Neural progenitor cell (in vitro differentiated cells): ENCODE measurements at regions not wholly inside any gene's neighbourhood (a gene's known extent, or its start where the extent isn't known, plus 50 kb on each side); places are given as distances from the start of the nearest gene placed in this dataset.

Experiments used
- DNase-seq: peaks from one replicate; pipeline ENCODE4 v3.0.0-alpha.2; 2016; ENCODE audit warnings: low spot score
- H2AFZ ChIP-seq: fragments of 200-600 bp; sonication (generic); replicated peaks from 2 replicates; pipeline ENCODE4 v1.6.1; 2016; ENCODE audit warnings: antibody characterized with exemption
- H3F3A ChIP-seq: fragments of 200-600 bp; sonication (generic); 2 replicates; pipeline ENCODE4 v1.6.1; 2016; ENCODE audit warnings: antibody characterized with exemption, low read depth
- H3K27ac ChIP-seq: fragments of 200-600 bp; sonication (generic); 2 replicates; pipeline ENCODE4 v1.5.1; 2016; ENCODE audit warnings: mild to moderate bottlenecking
- H3K27me3 ChIP-seq: fragments of 200-600 bp; sonication (generic); 2 replicates; pipeline ENCODE4 v1.6.1; 2016; ENCODE audit warnings: mild to moderate bottlenecking, moderate library complexity
- H3K36me3 ChIP-seq: fragments of 200-600 bp; sonication (generic); 2 replicates; pipeline ENCODE4 v1.5.1; 2016
- H3K4me1 ChIP-seq: fragments of 200-600 bp; sonication (generic); 2 replicates; pipeline ENCODE4 v1.6.1; 2016; ENCODE audit warnings: mixed run types
- H3K4me2 ChIP-seq: fragments of 200-600 bp; sonication (generic); 2 replicates; pipeline ENCODE4 v1.6.1; 2016
- H3K4me3 ChIP-seq: fragments of 200-600 bp; sonication (generic); 2 replicates; pipeline ENCODE4 v1.5.1; 2016
- H3K79me2 ChIP-seq: fragments of 200-600 bp; sonication (generic); 2 replicates; pipeline ENCODE4 v1.6.1; 2016; ENCODE audit warnings: low read depth
- H3K9ac ChIP-seq: fragments of 200-600 bp; sonication (generic); 2 replicates; pipeline ENCODE4 v1.6.1; 2016
- H3K9me3 ChIP-seq: fragments of 200-600 bp; sonication (generic); 2 replicates; pipeline ENCODE4 v1.5.1; 2016; ENCODE audit warnings: low read depth
- H4K20me1 ChIP-seq: fragments of 200-600 bp; sonication (generic); 2 replicates; pipeline ENCODE4 v1.6.1; 2016; ENCODE audit warnings: low read depth
- H3K27ac Mint-ChIP-seq: 3 replicates; pipeline ENCODE4 v1.8.0; 2021; ENCODE audit warnings: mixed read lengths
- H3K27me3 Mint-ChIP-seq: 2 replicates; pipeline ENCODE4 v1.8.0; 2022; ENCODE audit warnings: low read depth, mild to moderate bottlenecking, inconsistent platforms, moderate library complexity, mixed read lengths; ENCODE audit not compliant: insufficient read depth
- H3K36me3 Mint-ChIP-seq: 3 replicates; pipeline ENCODE4 v1.8.0; 2021; ENCODE audit warnings: mixed read lengths
- H3K4me1 Mint-ChIP-seq: 3 replicates; pipeline ENCODE4 v1.8.0; 2021; ENCODE audit warnings: mixed read lengths
- H3K4me3 Mint-ChIP-seq: 3 replicates; pipeline ENCODE4 v1.8.0; 2021; ENCODE audit warnings: mild to moderate bottlenecking, moderate library complexity, mixed read lengths
- H3K9me3 Mint-ChIP-seq: 3 replicates; pipeline ENCODE4 v1.8.0; 2020; ENCODE audit warnings: mixed read lengths
- CTCF ChIP-seq: fragments of 200-600 bp; sonication (generic); IDR thresholded peaks from 2 replicates; pipeline ENCODE4 v1.5.1; 2017; ENCODE audit warnings: antibody characterized with exemption, mild to moderate bottlenecking
- EZH2 ChIP-seq: fragments of 200-600 bp; sonication (generic); IDR thresholded peaks from 2 replicates; pipeline ENCODE4 v1.6.1; 2017; ENCODE audit warnings: antibody characterized with exemption, mild to moderate bottlenecking, moderate library complexity
- EZH2phosphoT487 ChIP-seq: fragments of 200-600 bp; sonication (generic); IDR thresholded peaks from 2 replicates; pipeline ENCODE4 v1.6.1; 2017; ENCODE audit warnings: antibody characterized with exemption

- no peak overlapping the region for H3K4me3 Mint-ChIP-seq
- no peak overlapping the region for H3K27ac Mint-ChIP-seq
Observed at GRCh38 chr22:48177631-48178030, 1415.2 kb downstream of the TBC1D22A start.

DNA sequence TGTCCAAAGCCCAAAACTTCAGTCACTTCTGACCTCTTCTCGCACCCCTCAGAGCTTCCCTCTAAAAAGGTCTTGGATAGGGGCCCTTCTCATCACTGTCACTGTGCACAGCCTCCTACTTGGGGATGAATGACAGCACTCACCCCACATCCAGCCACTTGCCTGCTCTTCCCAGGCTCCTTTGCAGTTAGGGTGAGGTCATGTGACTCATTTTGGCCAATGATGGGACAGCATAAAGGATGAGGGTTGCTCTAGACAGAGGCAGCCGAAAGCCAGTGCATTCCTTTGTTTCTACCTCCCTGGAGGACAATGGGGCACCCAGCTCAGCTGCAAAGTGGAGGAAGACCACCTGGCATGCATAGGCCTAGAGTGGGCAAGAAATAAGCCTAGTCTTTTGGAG lies 1413.3 kb downstream of the TBC1D22A start:
- TF ChIP-seq EZH2 (no peak), EZH2phosphoT487 (no peak), CTCF (no peak)
- no peaks in the 10 kb centered on the region for H3K36me3 Mint-ChIP-seq
- Histone ChIP-seq H3K9ac (no peak overlapping the region), H2AFZ (no peak overlapping the region), H3K4me2 (no peak overlapping the region), H3K27ac (no peak overlapping the region), H3F3A (no peaks in the 10 kb centered on the region), H4K20me1 (no peaks in the 10 kb centered on the region), H3K36me3 (no peaks in the 10 kb centered on the region), H3K79me2 (no peaks in the 10 kb centered on the region), H3K4me1 (no peaks in the 10 kb centered on the region), H3K9me3 (no peaks in the 10 kb centered on the region), H3K4me3 (no peak overlapping the region), H3K27me3 (no peaks in the 10 kb centered on the region)
- no peak for DNase-seq
- H3K4me1 Mint-ChIP-seq, result no peaks in the 10 kb centered on the region
- peaks cover 11% of the 10 kb centered on the region for H3K27me3 Mint-ChIP-seq
- H3K27ac Mint-ChIP-seq, result no peak overlapping the region
- no peak overlapping the region for H3K4me3 Mint-ChIP-seq
- H3K9me3 Mint-ChIP-seq, result no peaks in the 10 kb centered on the region

More at GRCh38 chr22:48177631-48178030, 1415.2 kb downstream of the TBC1D22A start:
- H3K27ac ChIP-seq, result no peak overlapping the region
- H3F3A ChIP-seq, result no peaks in the 10 kb centered on the region
- Mint-ChIP-seq H3K4me1 (peaks cover 11% of the 10 kb centered on the region), H3K9me3 (no peaks in the 10 kb centered on the region), H3K27me3 (peaks cover 12% of the 10 kb centered on the region), H3K36me3 (no peaks in the 10 kb centered on the region)
- no peak overlapping the region for H3K9ac ChIP-seq
- no peaks in the 10 kb centered on the region for H3K79me2 ChIP-seq
- H3K4me3 ChIP-seq, result no peak overlapping the region
- H4K20me1 ChIP-seq, result no peaks in the 10 kb centered on the region
- DNase-seq, result no peak
- TF ChIP-seq CTCF (no peak), EZH2phosphoT487 (no peak), EZH2 (no peak)
- no peaks in the 10 kb centered on the region for H3K9me3 ChIP-seq
- H3K36me3 ChIP-seq, result no peaks in the 10 kb centered on the region
- no peaks in the 10 kb centered on the region for H3K27me3 ChIP-seq
- no peak overlapping the region for H2AFZ ChIP-seq
- H3K4me2 ChIP-seq, result no peak overlapping the region
- H3K4me1 ChIP-seq, result no peaks in the 10 kb centered on the region

- no peaks in the 10 kb centered on the region for H3K9me3 Mint-ChIP-seq
- H3K27me3 ChIP-seq, result no peaks in the 10 kb centered on the region
- no peaks in the 10 kb centered on the region for H3K36me3 ChIP-seq
- H3K27ac Mint-ChIP-seq, result no peak overlapping the region
- H3K9me3 ChIP-seq, result no peaks in the 10 kb centered on the region
- no peaks in the 10 kb centered on the region for H3K36me3 Mint-ChIP-seq
- H3K27me3 Mint-ChIP-seq, result peaks cover 11% of the 10 kb centered on the region
- H3K4me3 ChIP-seq, result no peak overlapping the region
- H3K4me2 ChIP-seq, result no peak overlapping the region
- no peaks in the 10 kb centered on the region for H3K4me1 Mint-ChIP-seq
- H3K4me3 Mint-ChIP-seq, result no peak overlapping the region
- H3K27ac ChIP-seq, result no peak overlapping the region
- DNase-seq, result no peak
- H4K20me1 ChIP-seq, result no peaks in the 10 kb centered on the region
- no peak overlapping the region for H2AFZ ChIP-seq
- no peak overlapping the region for H3K9ac ChIP-seq
- no peaks in the 10 kb centered on the region for H3F3A ChIP-seq
- no peak for TF ChIP-seq EZH2
- no peak for TF ChIP-seq CTCF
- no peaks in the 10 kb centered on the region for H3K4me1 ChIP-seq
- H3K79me2 ChIP-seq, result no peaks in the 10 kb centered on the region
Observed at GRCh38 chr22:48173773-48174160, 1411.3 kb downstream of the TBC1D22A start.
